Trophoblast cell (in vitro differentiated cells and primary cell): ENCODE measurements at regions not wholly inside any gene's neighbourhood (a gene's known extent, or its start where the extent isn't known, plus 50 kb on each side); places are given as distances from the start of the nearest gene placed in this dataset.

Source experiments
- DNase-seq, 2 donors: peaks; one replicate each; pipeline ENCODE4 v3.0.0-alpha.2; 2016
- H2AFZ ChIP-seq: 2 replicates; pipeline ENCODE4 v1.6.1; 2013; ENCODE audit warnings: low read length, moderate library complexity, mild to moderate bottlenecking; ENCODE audit not compliant: insufficient read depth, poor library complexity
- H2AK5ac ChIP-seq: 2 replicates; pipeline ENCODE4 v1.6.1; 2013; ENCODE audit warnings: mild to moderate bottlenecking, low read length
- H2BK120ac ChIP-seq: 2 replicates; pipeline ENCODE4 v1.6.1; 2013; ENCODE audit warnings: low read length, mild to moderate bottlenecking, moderate library complexity; ENCODE audit not compliant: insufficient read depth, poor library complexity
- H2BK12ac ChIP-seq: 2 replicates; pipeline ENCODE4 v1.6.1; 2013; ENCODE audit warnings: mild to moderate bottlenecking, low read length, moderate library complexity
- H2BK5ac ChIP-seq: 2 replicates; pipeline ENCODE4 v1.6.1; 2013; ENCODE audit warnings: low read length, low read depth, moderate library complexity, mild to moderate bottlenecking; ENCODE audit not compliant: poor library complexity
- H3K14ac ChIP-seq: 2 replicates; pipeline ENCODE4 v1.6.1; 2013; ENCODE audit warnings: mild to moderate bottlenecking, low read length
- H3K18ac ChIP-seq: 2 replicates; pipeline ENCODE4 v1.6.1; 2013; ENCODE audit warnings: mild to moderate bottlenecking, low read length
- H3K23ac ChIP-seq: 2 replicates; pipeline ENCODE4 v1.6.1; 2013; ENCODE audit warnings: low read length
- H3K27ac ChIP-seq: 2 replicates; pipeline ENCODE4 v1.5.1; 2013; ENCODE audit warnings: low read depth, mild to moderate bottlenecking, inconsistent platforms, low read length, moderate library complexity
- H3K27me3 ChIP-seq: 2 replicates; pipeline ENCODE4 v1.6.1; 2013; ENCODE audit warnings: inconsistent platforms, mild to moderate bottlenecking, low read length, moderate library complexity; ENCODE audit not compliant: insufficient read depth
- H3K36me3 ChIP-seq, 2 experiments: 1 replicate in 1 of 2; 2 replicates in 1 of 2; pipeline ENCODE4 v1.6.1; 2013; ENCODE audit warnings: low read length in 2 of 2, mild to moderate bottlenecking in 2 of 2, moderate library complexity in 1 of 2; ENCODE audit not compliant: insufficient read depth in 2 of 2, control insufficient read depth in 1 of 2
- H3K4ac ChIP-seq: 2 replicates; pipeline ENCODE4 v1.6.1; 2013; ENCODE audit warnings: low read depth, mild to moderate bottlenecking, low read length, moderate library complexity
- H3K4me1 ChIP-seq, 2 experiments: 1 replicate in 1 of 2; 2 replicates in 1 of 2; pipeline ENCODE4 v1.6.1; 2013; ENCODE audit warnings: low read length in 2 of 2, mild to moderate bottlenecking in 2 of 2, moderate library complexity in 1 of 2; ENCODE audit not compliant: insufficient read depth in 2 of 2, control insufficient read depth in 1 of 2
- H3K4me2 ChIP-seq: 2 replicates; pipeline ENCODE4 v1.6.1; 2013; ENCODE audit warnings: inconsistent platforms, mild to moderate bottlenecking, low read length, moderate library complexity
- H3K4me3 ChIP-seq: 2 replicates; pipeline ENCODE4 v1.5.1; 2013; ENCODE audit warnings: mild to moderate bottlenecking, low read depth, low read length, inconsistent platforms
- H3K79me1 ChIP-seq: one replicate; pipeline ENCODE4 v1.6.1; 2013; ENCODE audit warnings: low read length
- H3K79me2 ChIP-seq: 2 replicates; pipeline ENCODE4 v1.6.1; 2013; ENCODE audit warnings: low read length, mild to moderate bottlenecking; ENCODE audit not compliant: control insufficient read depth, insufficient read depth, poor library complexity
- H3K9ac ChIP-seq: 2 replicates; pipeline ENCODE4 v1.6.1; 2013; ENCODE audit warnings: mild to moderate bottlenecking, low read length
- H3K9me3 ChIP-seq: 2 replicates; pipeline ENCODE4 v1.6.1; 2013; ENCODE audit warnings: low read depth, mild to moderate bottlenecking, control low read depth, inconsistent platforms, low read length; ENCODE audit not compliant: insufficient read depth
- H4K12ac ChIP-seq: 2 replicates; pipeline ENCODE4 v1.6.1; 2013; ENCODE audit warnings: low read depth, mild to moderate bottlenecking, low read length, moderate library complexity
- H4K8ac ChIP-seq: 2 replicates; pipeline ENCODE4 v1.6.1; 2013; ENCODE audit warnings: low read depth, mild to moderate bottlenecking, low read length, moderate library complexity
- H4K91ac ChIP-seq: one replicate; pipeline ENCODE4 v1.6.1; 2013; ENCODE audit warnings: low read depth, mild to moderate bottlenecking, low read length, moderate library complexity
- WGBS: extraction: QIAGEN DNeasy Blood & Tissue Kit; methylation state at CpG from one replicate; pipeline ENCODE4 v1.1.7; 2013; ENCODE audit warnings: missing lambda C conversion rate; ENCODE audit not compliant: insufficient read length, insufficient coverage; ENCODE audit errors: extremely low coverage; 5-methylcytosine and 5-hydroxymethylcytosine counted together

DNA sequence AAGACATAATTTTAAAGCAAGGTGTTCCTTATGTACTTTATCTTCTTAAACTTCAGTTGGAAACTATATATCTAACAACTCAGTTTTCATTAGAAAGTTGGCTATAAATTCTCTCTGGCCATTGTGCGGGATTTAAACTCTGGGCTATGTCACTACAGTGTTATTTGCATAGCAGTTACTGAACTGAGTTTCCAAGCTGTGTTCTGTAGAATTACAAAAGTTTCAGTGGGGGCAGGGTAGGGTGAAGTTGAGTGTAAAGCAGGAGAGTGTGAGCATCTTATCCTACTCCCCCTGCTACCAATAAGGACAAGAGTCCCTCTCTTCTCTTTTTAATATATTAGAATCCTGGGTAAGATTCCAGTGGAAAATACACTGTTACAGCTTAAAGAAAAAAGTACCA is 254.5 kb upstream of the SLITRK2 start:
- no peak overlapping the region for H4K91ac ChIP-seq
- no peak overlapping the region for H3K4me2 ChIP-seq
- no peak overlapping the region for H3K9ac ChIP-seq

DNA sequence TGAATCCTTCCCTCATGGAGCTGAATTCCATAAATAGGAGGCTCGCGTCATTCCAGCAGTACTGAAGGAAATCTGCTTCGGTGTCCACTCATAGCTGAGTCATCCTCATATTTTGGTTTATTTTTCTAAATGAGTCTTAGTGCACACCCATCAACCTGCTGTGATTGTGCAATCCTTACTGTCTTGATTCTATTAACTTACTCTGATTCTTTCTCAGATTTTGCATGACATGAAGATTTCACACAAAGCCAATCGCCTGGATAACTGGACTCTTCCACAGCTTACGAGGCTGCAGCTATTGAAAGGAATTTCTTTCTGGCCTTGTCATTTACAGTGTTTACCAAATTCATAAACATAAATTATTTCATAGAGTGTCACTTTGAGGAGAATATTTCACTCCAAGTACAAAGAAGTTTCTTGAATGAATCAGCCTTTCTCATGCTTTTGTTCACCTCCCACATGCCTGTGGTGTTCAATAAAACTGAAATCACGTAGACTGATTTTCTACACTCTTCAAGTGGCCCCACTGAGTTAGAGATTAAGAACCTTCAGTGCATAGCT is 207.6 kb upstream of the SLITRK2 start:
- H3K4me2 ChIP-seq: no peak overlapping the region
- no peak overlapping the region for H2BK12ac ChIP-seq
- no peak overlapping the region for H4K8ac ChIP-seq
- no CpG with 5 or more reads among the region's 6 CpGs for WGBS
- H2AFZ ChIP-seq: no peak overlapping the region
- H3K9me3 ChIP-seq: no peaks in the 10 kb centered on the region
- no peaks in the 10 kb centered on the region for H3K36me3 ChIP-seq
- H3K4ac ChIP-seq: no peak overlapping the region
- H3K79me1 ChIP-seq: no peaks in the 10 kb centered on the region
- H2BK120ac ChIP-seq: no peak overlapping the region
- no peak overlapping the region for H2BK5ac ChIP-seq
- H3K79me2 ChIP-seq: no peaks in the 10 kb centered on the region
- H3K27me3 ChIP-seq: no peaks in the 10 kb centered on the region
- H4K12ac ChIP-seq: no peak overlapping the region
- DNase-seq: no peak
- no peak overlapping the region for H3K9ac ChIP-seq
- no peak overlapping the region for H3K14ac ChIP-seq
- H3K4me3 ChIP-seq: no peak overlapping the region
- H3K4me1 ChIP-seq: no peaks in the 10 kb centered on the region
- no peak overlapping the region for H3K18ac ChIP-seq
- no peak overlapping the region for H3K23ac ChIP-seq
- no peak overlapping the region for H3K27ac ChIP-seq
- H4K91ac ChIP-seq: no peak overlapping the region
- H2AK5ac ChIP-seq: no peak overlapping the region

More for the DNA sequence above, 254.5 kb upstream of the SLITRK2 start:
- Histone ChIP-seq H3K4me1 (no peaks in the 10 kb centered on the region), H4K8ac (no peak overlapping the region), H2BK12ac (no peak overlapping the region), H2BK5ac (no peak overlapping the region), H3K79me2 (no peaks in the 10 kb centered on the region), H3K27me3 (no peaks in the 10 kb centered on the region), H3K4me3 (no peak overlapping the region), H3K23ac (no peak overlapping the region), H4K12ac (no peak overlapping the region), H3K14ac (no peak overlapping the region), H3K18ac (no peak overlapping the region), H3K4ac (no peak overlapping the region), H2AFZ (no peak overlapping the region), H2AK5ac (no peak overlapping the region), H3K27ac (no peak overlapping the region), H3K79me1 (no peaks in the 10 kb centered on the region), H3K9me3 (no peaks in the 10 kb centered on the region), H2BK120ac (no peak overlapping the region), H3K36me3 (no peaks in the 10 kb centered on the region)
- no peak for DNase-seq
- no CpG with 5 or more reads among the region's 1 CpG for WGBS

DNA sequence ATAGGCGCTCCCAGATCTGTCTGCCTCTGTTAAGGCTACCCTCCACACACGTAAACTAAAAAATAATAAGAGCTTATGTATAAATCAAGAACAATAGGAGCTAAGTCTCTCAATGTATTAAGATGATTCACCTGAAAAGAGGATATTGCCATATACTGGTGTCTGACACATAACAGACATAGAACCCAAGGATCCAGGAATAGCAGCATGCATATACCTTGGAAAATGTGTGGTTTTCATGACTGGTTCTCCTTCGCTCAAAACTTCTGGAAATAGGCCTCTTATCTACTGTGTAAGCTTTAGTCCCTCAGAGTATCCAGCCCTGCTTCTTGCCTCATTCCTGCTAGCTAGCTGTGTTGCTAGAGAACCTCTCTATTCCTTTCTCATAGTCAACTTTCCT is 203.7 kb upstream of the SLITRK2 start:
- no peak overlapping the region for H4K8ac ChIP-seq
- H3K4ac ChIP-seq: no peak overlapping the region
- H4K12ac ChIP-seq: no peak overlapping the region
- H2BK120ac ChIP-seq: no peak overlapping the region
- no peaks in the 10 kb centered on the region for H3K9me3 ChIP-seq
- H3K79me2 ChIP-seq: no peaks in the 10 kb centered on the region
- no peaks in the 10 kb centered on the region for H3K4me1 ChIP-seq
- no peak overlapping the region for H3K9ac ChIP-seq
- no peak overlapping the region for H3K14ac ChIP-seq
- no peak overlapping the region for H2AFZ ChIP-seq
- H2BK5ac ChIP-seq: no peak overlapping the region
- H3K4me2 ChIP-seq: no peak overlapping the region
- no peak for DNase-seq
- no peak overlapping the region for H3K18ac ChIP-seq
- H3K36me3 ChIP-seq: no peaks in the 10 kb centered on the region
- no peak overlapping the region for H2AK5ac ChIP-seq
- H3K4me3 ChIP-seq: no peak overlapping the region
- no peak overlapping the region for H3K27ac ChIP-seq
- H3K23ac ChIP-seq: no peak overlapping the region
- H3K27me3 ChIP-seq: no peaks in the 10 kb centered on the region
- WGBS: no CpG with 5 or more reads among the region's 3 CpGs
- H4K91ac ChIP-seq: no peak overlapping the region
- no peaks in the 10 kb centered on the region for H3K79me1 ChIP-seq
- no peak overlapping the region for H2BK12ac ChIP-seq

DNA sequence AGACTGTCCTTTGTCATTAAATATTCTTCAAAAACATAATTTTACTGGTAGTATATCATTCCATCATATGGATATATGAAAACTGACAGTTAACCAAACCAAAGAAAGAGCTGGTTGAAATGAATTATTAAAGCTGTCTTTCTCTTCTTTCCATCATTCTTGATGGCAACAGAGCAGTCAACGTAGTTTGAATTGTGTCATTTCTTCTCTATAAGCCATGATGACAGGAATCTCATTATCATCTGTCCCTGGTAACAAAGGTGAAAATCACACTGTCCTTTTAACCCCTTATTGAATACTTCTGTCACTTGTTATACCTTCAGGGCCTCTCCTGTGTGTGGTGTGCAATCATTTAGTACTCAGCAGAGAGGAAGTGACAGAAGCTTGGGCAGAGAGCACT is 197.0 kb upstream of the SLITRK2 start:
- no peak overlapping the region for H4K8ac ChIP-seq
- no peaks in the 10 kb centered on the region for H3K27me3 ChIP-seq
- no peaks in the 10 kb centered on the region for H3K9me3 ChIP-seq
- no peak overlapping the region for H2BK12ac ChIP-seq
- no peak overlapping the region for H3K27ac ChIP-seq
- H3K79me1 ChIP-seq: no peaks in the 10 kb centered on the region
- no peak overlapping the region for H3K4me2 ChIP-seq
- no peaks in the 10 kb centered on the region for H3K36me3 ChIP-seq
- no CpG with 5 or more reads among the region's 1 CpG for WGBS
- no peak overlapping the region for H3K14ac ChIP-seq
- no peak overlapping the region for H3K9ac ChIP-seq
- H4K12ac ChIP-seq: no peak overlapping the region
- no peak overlapping the region for H2AK5ac ChIP-seq
- H3K18ac ChIP-seq: no peak overlapping the region
- no peak overlapping the region for H3K4me3 ChIP-seq
- no peaks in the 10 kb centered on the region for H3K4me1 ChIP-seq
- H2BK120ac ChIP-seq: no peak overlapping the region
- H3K79me2 ChIP-seq: no peaks in the 10 kb centered on the region
- H4K91ac ChIP-seq: no peak overlapping the region
- no peak overlapping the region for H2AFZ ChIP-seq
- DNase-seq: no peak
- H3K4ac ChIP-seq: no peak overlapping the region
- no peak overlapping the region for H3K23ac ChIP-seq
- no peak overlapping the region for H2BK5ac ChIP-seq
